Peyer's patch (tissue), 4 donors: ENCODE measurements at regions not wholly inside any gene's neighbourhood (a gene's known extent, or its start where the extent isn't known, plus 50 kb on each side); places are given as distances from the start of the nearest gene placed in this dataset.

ENCODE experiments used
- CTCF ChIP-seq, 6 experiments: fragments of 450-650 bp in 4 of 6; fragments of 200-600 bp in 2 of 6; sonication (generic) in 1 of 6; IDR thresholded peaks; one replicate each; pipeline ENCODE4 v1.5.1; 2017 to 2019; ENCODE audit warnings: antibody characterized with exemption in 6 of 6, mild to moderate bottlenecking in 3 of 6, moderate library complexity in 1 of 6
- POLR2A ChIP-seq, 2 donors: fragments of 450-650 bp; IDR thresholded peaks; one replicate each; pipeline ENCODE4 v1.5.1; 2017; ENCODE audit warnings: antibody characterized with exemption in 2 of 2, mild to moderate bottlenecking in 2 of 2, moderate library complexity in 2 of 2

GRCh38 chr18:42156281-42156680 lies 201.2 kb downstream of the PIK3C3 start:
- TF ChIP-seq CTCF (IDR thresholded peaks at IDR 0.05) (no peak), POLR2A (IDR thresholded peaks at IDR 0.05) (no peak)
